DOHH2 (cell line): ENCODE measurements at regions not wholly inside any gene's neighbourhood (a gene's known extent, or its start where the extent isn't known, plus 50 kb on each side); places are given as distances from the start of the nearest gene placed in this dataset.

Source experiments
- H3F3A ChIP-seq: fragments of 200-600 bp; sonication (generic), shearing (Covaris generic); 2 replicates; pipeline ENCODE4 v1.6.0; 2016; ENCODE audit warnings: antibody characterized with exemption, mild to moderate bottlenecking; ENCODE audit not compliant: control insufficient read depth, insufficient read depth
- H3K27ac ChIP-seq: fragments of 200-600 bp; sonication (generic); 2 replicates; pipeline ENCODE4 v1.5.1; 2014; ENCODE audit warnings: low read depth, mild to moderate bottlenecking, low read length, moderate library complexity
- H3K27me3 ChIP-seq: fragments of 200-600 bp; sonication (generic); 2 replicates; pipeline ENCODE4 v1.6.1; 2014; ENCODE audit warnings: mild to moderate bottlenecking, low read length, mixed read lengths; ENCODE audit not compliant: control insufficient read depth
- H3K36me3 ChIP-seq: fragments of 200-600 bp; sonication (generic); 2 replicates; pipeline ENCODE4 v1.6.1; 2014; ENCODE audit warnings: mild to moderate bottlenecking, low read length, moderate library complexity, mixed read lengths; ENCODE audit not compliant: control insufficient read depth
- H3K4me1 ChIP-seq: fragments of 200-600 bp; sonication (generic); 2 replicates; pipeline ENCODE4 v1.6.1; 2014; ENCODE audit warnings: mild to moderate bottlenecking, low read length, mixed read lengths; ENCODE audit not compliant: control insufficient read depth
- H3K4me2 ChIP-seq: fragments of 200-600 bp; sonication (generic); 2 replicates; pipeline ENCODE4 v1.6.0; 2014; ENCODE audit warnings: mild to moderate bottlenecking, low read length, moderate library complexity
- H3K4me3 ChIP-seq: fragments of 200-600 bp; sonication (generic); 2 replicates; pipeline ENCODE4 v1.5.1; 2014; ENCODE audit warnings: mild to moderate bottlenecking, low read length, mixed read lengths
- H3K79me2 ChIP-seq: fragments of 200-600 bp; sonication (generic); 2 replicates; pipeline ENCODE4 v1.6.1; 2014; ENCODE audit warnings: mild to moderate bottlenecking, low read length, mixed read lengths; ENCODE audit not compliant: control insufficient read depth
- H3K9me2 ChIP-seq: fragments of 200-600 bp; sonication (generic); replicated peaks from 2 replicates; pipeline ENCODE4 v1.6.1; 2014; ENCODE audit warnings: mild to moderate bottlenecking, low read length, mixed read lengths; ENCODE audit not compliant: control insufficient read depth
- H3K9me3 ChIP-seq: fragments of 200-600 bp; sonication (generic); 2 replicates; pipeline ENCODE4 v1.6.1; 2014; ENCODE audit warnings: antibody characterized with exemption, low read length, mixed read lengths; ENCODE audit not compliant: control insufficient read depth, insufficient read depth
- H4K20me1 ChIP-seq: fragments of 200-600 bp; sonication (generic); 2 replicates; pipeline ENCODE4 v1.6.0; 2014; ENCODE audit warnings: low read depth, mild to moderate bottlenecking, antibody characterized with exemption, low read length, moderate library complexity; ENCODE audit not compliant: control insufficient read depth, insufficient read depth
- EZH2phosphoT487 ChIP-seq: fragments of 200-600 bp; sonication (generic); IDR thresholded peaks from 2 replicates; pipeline ENCODE4 v1.6.1; 2017; ENCODE audit warnings: borderline replicate concordance, mild to moderate bottlenecking, antibody characterized with exemption, low read length, moderate library complexity, mixed read lengths
- TF ChIP-seq, protein P1 (sequence below): fragments of 200-600 bp; sonication (generic); IDR thresholded peaks from one replicate; pipeline ENCODE4 v1.5.1; 2014; ENCODE audit warnings: antibody characterized with exemption, mild to moderate bottlenecking, low read depth, low read length; ENCODE audit not compliant: poor library complexity, severe bottlenecking

DNA sequence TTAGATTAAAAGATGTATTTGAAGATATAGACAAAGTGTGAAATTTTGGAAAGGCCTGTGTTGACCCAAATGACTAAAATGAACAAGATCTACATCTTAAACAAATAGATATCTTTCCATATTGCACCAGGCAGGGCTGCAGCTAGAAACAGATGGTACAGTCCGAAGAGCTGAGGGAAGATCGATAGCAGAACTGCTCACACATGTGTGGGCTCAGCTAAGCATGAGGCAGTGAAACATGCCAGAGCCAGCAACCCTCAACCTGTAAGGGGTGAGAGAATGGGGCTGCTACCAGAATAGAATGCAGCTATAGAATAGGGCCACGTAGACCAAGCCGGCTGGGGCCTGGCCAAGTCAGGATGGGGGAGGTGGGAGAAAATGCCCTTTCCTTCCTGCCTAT lies 87.8 kb downstream of the SLC5A7 start:
- H3K36me3 ChIP-seq: no peaks in the 10 kb centered on the region
- no peaks in the 10 kb centered on the region for H3F3A ChIP-seq
- no peaks in the 10 kb centered on the region for H3K9me3 ChIP-seq
- no peaks in the 10 kb centered on the region for H4K20me1 ChIP-seq
- no peaks in the 10 kb centered on the region for H3K27me3 ChIP-seq
- no peaks in the 10 kb centered on the region for H3K4me1 ChIP-seq
- no peaks in the 10 kb centered on the region for H3K9me2 ChIP-seq
- TF ChIP-seq EZH2phosphoT487: no peak
- TF ChIP-seq, protein P1, sequence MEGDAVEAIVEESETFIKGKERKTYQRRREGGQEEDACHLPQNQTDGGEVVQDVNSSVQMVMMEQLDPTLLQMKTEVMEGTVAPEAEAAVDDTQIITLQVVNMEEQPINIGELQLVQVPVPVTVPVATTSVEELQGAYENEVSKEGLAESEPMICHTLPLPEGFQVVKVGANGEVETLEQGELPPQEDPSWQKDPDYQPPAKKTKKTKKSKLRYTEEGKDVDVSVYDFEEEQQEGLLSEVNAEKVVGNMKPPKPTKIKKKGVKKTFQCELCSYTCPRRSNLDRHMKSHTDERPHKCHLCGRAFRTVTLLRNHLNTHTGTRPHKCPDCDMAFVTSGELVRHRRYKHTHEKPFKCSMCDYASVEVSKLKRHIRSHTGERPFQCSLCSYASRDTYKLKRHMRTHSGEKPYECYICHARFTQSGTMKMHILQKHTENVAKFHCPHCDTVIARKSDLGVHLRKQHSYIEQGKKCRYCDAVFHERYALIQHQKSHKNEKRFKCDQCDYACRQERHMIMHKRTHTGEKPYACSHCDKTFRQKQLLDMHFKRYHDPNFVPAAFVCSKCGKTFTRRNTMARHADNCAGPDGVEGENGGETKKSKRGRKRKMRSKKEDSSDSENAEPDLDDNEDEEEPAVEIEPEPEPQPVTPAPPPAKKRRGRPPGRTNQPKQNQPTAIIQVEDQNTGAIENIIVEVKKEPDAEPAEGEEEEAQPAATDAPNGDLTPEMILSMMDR: no peak
- H3K27ac ChIP-seq: no peak overlapping the region
- no peak overlapping the region for H3K4me2 ChIP-seq
- H3K79me2 ChIP-seq: no peaks in the 10 kb centered on the region
- H3K4me3 ChIP-seq: no peak overlapping the region

DNA sequence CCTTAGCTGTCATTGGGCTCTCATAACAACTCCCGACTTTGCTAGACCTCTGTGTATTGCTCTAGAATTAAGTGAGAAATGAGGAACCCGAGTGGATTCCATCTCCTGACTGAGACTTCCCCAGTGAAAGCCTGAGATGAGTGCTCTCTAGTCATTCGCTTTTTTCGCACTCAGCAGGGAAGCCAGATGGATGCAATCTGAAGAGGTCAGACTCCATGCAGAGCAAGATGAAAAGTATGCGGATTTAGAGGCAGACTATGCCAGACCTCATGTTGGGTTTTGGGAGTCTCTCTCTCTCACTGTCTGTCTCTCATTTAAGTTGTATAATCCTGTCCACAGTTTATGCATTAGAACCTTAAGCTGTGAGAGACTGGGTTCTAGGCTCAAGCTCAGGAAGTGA lies 88.6 kb downstream of the SLC5A7 start:
- no peaks in the 10 kb centered on the region for H3K79me2 ChIP-seq
- no peak for TF ChIP-seq EZH2phosphoT487
- TF ChIP-seq, protein P1: no peak
- H3K27ac ChIP-seq: no peak overlapping the region
- no peaks in the 10 kb centered on the region for H4K20me1 ChIP-seq
- H3F3A ChIP-seq: no peaks in the 10 kb centered on the region
- H3K4me2 ChIP-seq: no peak overlapping the region
- H3K36me3 ChIP-seq: no peaks in the 10 kb centered on the region
- no peak overlapping the region for H3K4me3 ChIP-seq
- no peaks in the 10 kb centered on the region for H3K4me1 ChIP-seq
- H3K9me3 ChIP-seq: no peaks in the 10 kb centered on the region
- no peaks in the 10 kb centered on the region for H3K9me2 ChIP-seq
- H3K27me3 ChIP-seq: no peaks in the 10 kb centered on the region

DNA sequence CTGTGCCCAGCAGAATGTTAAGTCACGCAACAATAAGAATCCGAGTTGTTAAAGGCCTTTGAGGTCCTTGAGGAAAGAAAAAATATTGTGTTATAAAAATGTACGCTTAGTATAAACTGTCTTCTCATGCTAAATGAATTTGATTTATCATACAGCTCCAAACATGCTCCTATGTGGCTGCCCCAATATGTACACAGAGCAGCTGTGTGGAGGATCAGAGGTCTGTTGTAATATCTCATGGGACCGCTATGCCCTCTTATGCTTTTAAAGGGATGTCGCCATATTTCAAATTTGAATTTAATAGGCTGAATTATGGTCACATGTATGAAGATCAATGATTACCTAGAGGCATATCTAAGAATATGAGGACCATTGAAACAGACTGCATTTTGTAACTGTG lies 90.2 kb downstream of the SLC5A7 start:
- Histone ChIP-seq H3K4me3 (no peak overlapping the region), H3K9me3 (no peaks in the 10 kb centered on the region), H3K27me3 (no peaks in the 10 kb centered on the region), H3K79me2 (no peaks in the 10 kb centered on the region), H3K27ac (no peak overlapping the region), H4K20me1 (no peaks in the 10 kb centered on the region), H3K4me1 (no peaks in the 10 kb centered on the region), H3F3A (no peaks in the 10 kb centered on the region), H3K4me2 (no peak overlapping the region), H3K36me3 (no peaks in the 10 kb centered on the region), H3K9me2 (no peaks in the 10 kb centered on the region)
- TF ChIP-seq EZH2phosphoT487: no peak
- TF ChIP-seq, protein P1: no peak

DNA sequence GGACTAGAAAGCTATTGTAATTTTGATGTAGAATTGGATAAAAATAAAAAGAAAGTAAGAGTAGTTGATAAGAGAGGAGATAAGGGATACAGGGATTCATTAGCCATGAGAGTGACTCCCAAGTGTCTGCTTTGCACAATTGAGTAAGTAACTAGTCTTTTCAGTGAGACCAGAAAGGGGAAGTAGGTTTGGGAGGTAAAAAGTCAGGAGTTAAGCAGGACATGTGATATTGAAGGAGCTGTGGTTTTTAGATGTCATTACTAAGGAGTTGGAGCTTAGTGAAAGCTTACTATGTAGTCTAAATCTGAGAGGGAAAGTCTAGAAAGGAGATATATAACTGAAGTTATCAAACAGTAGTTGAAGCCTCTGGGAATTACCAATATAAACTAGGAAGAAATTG lies 93.4 kb downstream of the SLC5A7 start:
- H3K4me1 ChIP-seq: no peaks in the 10 kb centered on the region
- no peak for TF ChIP-seq EZH2phosphoT487
- TF ChIP-seq, protein P1: no peak
- no peaks in the 10 kb centered on the region for H3K27me3 ChIP-seq
- no peaks in the 10 kb centered on the region for H3K79me2 ChIP-seq
- no peak overlapping the region for H3K27ac ChIP-seq
- H3K9me3 ChIP-seq: no peaks in the 10 kb centered on the region
- H3K4me2 ChIP-seq: no peak overlapping the region
- H3K36me3 ChIP-seq: no peaks in the 10 kb centered on the region
- H3K9me2 ChIP-seq: no peaks in the 10 kb centered on the region
- no peak overlapping the region for H3K4me3 ChIP-seq
- no peaks in the 10 kb centered on the region for H3F3A ChIP-seq
- H4K20me1 ChIP-seq: no peaks in the 10 kb centered on the region
